NCI-H1048 (cell line): ENCODE measurements at regions not wholly inside any gene's neighbourhood (a gene's known extent, or its start where the extent isn't known, plus 50 kb on each side); places are given as distances from the start of the nearest gene placed in this dataset.
"Not testable (repeated sequence)": the region's sequence is repeated elsewhere in the genome, so short reads cannot be mapped to it uniquely, and the experiment has no call there.

ENCODE experiments used
- DNase-seq: peaks from one replicate; lab custom pipeline; 2025; lab: John Stamatoyannopoulos, UW

DNA sequence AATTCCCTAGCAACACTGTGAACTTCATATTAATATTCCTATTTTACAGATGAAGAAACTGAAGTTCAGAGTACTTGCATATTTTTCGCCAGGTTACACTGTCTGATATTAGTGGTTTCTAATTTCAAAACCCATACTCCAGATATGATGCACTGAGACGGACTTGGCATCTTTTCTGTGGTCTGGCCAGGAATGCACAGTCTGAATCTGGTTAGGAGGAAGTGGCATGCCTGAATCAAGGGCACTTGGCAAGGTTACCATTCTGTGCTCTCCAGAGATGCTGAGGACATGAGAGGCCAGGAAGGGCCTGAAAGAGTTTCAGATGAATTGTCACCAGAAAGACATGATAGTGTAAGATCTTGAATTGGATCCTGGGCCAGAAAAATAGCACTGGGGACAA, 150.1 kb downstream of the HAO1 start:
- DNase-seq = no peak

DNA sequence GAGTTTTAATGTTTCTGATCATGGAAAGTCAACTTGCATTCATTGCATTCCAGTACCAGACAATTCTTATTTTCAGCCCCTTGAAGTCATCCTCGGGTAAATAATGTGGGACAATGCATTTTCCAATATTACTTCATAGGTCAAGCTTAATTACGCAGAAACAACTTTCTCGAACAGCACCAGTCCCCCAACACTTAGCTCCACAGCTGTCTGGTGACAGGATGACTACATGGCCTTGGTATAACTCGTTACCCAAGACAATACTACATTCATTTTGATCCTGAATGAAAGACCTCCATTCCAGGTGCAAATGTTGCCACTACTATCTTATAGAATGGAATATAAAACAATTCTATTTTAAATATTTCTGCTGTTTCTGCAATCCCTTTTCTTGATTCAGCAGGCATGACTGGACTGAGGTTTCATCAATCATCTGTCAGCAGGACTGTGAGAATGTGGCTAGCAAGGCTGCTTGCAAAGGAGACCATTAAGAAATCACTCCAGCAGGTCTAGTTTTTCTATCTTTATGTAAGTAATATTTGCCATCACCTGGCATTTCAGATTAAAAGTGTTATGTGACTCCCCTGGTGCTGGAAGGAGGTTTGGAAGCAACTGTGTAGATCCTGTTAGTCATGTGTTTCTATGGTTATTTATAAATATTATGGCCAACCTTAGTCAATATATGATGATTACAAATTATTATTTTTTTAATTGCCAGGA, 147.9 kb downstream of the HAO1 start:
- no peak for DNase-seq

DNA sequence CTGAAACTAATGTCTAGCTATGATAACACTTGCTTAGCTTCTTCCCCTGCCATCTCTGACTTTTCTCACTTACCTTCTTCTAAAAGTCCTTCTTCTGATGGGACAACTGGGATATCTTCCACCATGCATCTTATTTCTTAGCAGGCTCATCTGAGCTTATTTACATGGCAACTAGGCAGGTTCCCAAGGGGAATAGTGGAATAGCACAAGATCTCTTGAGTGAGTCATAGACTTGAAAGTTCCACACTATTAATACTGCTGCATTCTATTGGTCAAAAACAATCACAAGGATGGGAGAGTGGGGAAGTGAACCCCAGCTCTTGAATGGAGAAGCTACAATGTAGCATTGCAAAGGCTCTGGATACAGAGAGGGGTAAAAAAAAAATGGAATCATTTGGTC, 142.1 kb downstream of the HAO1 start:
- no peak for DNase-seq

DNA sequence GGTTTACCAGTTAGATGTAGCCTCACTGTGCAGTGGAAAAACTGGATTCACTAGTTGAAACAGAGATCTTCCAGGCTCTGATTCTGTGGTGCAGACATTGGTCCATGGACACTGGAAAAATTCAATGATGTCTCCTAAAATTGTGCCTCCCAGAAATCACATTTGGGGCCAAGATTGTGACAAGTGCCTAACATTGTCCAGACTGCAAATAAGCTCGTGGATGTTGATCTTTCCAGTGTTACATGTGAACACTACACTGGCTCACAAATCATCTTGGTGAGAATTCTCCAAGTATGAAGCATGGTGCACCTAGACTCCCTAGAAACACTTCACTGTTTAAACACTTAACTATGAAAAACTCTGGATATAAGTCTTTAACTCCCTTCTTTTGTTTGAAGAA, 140.4 kb downstream of the HAO1 start:
- no peak for DNase-seq

DNA sequence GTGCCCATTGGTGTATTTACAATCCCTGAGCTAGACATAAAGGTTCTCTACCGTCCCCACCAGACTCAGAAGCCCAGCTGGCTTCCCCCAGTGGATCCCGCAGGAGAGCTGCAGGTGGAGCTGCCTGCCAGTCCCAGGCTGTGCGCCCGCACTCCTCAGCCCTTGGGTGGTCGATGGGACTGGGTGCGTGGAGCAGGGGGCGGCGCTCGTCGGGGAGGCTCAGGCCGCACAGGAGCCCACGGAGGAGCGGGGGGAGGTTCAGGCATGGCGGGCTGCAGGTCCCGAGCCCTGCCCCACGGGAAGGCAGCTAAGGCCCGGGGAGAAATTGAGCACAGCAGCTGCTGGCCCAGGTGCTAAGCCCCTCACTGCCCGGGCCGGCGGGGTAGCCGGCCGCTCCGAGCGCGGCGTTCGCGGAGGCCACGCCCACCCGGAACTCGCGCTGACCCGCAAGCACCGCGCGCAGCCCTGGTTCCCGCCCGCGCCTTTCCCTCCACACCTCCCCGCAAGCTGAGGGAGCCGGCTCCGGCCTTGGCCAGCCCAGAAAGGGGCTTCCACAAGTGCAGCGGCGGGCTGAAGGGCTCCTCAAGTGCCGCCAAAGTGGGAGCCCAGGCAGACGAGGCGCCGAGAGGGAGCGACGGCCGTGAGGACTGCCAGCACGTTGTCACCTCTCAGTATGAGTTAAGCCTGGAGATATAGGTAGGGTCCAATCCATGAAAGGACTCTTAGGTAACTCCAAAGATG, 136.7 kb downstream of the HAO1 start:
- not testable (repeated sequence) for DNase-seq

DNA sequence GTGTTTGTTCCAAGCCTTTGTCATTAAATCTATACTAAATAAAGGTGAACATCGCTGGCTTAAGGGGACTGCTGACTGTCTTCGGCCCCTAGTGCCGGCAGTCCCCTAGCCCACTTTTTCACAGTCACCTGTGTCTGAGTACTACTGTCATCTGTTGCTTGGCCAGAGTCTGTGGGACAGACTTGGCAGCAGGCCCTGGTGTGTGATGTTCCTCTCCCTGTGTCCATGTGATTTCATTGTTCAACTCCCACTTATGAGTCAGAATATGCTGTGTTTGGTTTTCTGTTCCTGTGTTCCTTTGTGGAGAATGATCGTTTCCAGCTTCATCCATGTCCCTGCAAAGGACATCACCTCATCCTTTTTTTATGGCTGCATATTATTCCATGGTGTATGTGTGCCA, 133.4 kb downstream of the HAO1 start:
- DNase-seq = no peak

DNA sequence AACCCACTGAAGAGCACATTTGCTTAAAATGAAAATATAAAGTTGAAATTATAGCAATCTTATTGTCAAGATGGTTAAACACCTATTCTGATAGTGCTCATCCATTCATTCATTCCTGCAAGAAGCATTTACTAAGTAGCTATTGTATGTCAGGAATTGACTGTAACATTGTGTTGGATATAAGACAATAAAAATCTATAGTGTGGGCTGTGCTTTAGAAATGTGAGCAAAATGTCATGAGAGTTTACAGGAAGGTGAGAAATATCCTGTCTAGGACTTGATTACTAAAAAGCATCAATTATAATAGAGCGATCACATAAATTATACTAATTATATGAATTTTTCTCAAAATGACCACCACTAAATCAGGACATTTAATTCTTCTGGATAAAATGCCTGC, 123.0 kb downstream of the HAO1 start:
- no peak for DNase-seq

DNA sequence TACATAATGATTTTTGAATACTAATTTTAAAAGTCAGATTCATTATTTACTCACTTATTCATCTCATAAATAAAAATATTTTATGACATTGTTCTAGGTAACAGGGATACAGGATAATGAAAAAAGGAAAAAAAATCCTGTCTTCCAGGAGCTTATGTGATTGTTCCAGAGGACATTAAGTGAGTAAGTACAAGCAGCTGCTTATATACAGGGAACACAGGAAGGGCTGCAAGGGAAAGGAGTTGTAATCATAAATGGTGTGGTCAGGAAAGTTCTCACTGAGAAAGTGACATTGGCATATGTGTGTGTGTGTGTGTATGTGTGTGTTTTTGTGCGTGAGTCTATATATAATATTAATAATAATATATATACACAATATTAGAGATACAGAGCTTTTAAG, 121.8 kb downstream of the HAO1 start:
- no peak for DNase-seq

DNA sequence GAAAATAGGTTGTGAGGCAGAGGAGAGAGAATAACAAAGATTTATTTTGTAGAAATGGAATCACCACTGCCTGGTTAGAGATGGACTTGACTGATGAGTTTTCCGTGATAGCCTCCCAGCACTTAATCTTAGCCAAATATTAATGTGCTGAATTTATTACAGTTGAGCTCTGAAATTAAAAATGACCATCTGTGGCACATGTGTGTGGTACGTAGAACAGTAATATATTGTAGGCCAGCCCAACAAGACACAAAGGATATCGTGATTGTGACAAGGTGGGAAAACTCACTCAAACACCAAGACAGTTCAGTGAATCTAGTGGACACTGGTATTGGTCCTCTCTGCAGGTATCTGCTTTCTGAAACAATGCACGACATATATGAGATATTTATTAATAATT, 119.4 kb downstream of the HAO1 start:
- DNase-seq = no peak

DNA sequence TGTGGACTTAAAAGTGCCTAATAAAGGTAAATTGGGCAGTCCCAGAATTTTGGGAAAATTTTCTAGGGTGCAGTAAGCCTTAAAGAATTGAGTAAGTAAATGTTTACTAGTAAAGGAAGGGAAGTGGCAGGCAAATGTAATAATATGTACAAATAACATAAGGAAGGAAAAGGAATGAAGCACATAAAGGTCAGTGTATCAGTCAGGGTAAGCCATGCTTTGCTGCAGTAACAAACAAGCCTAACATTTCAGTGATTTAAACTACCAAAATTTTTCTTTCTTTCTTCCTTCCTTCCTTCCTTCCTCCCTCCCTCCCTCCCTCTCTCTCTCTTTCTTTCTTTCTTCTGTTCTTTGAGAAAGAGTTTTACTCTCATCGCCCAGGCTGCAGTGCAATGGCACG, 117.5 kb downstream of the HAO1 start:
- no peak for DNase-seq

DNA sequence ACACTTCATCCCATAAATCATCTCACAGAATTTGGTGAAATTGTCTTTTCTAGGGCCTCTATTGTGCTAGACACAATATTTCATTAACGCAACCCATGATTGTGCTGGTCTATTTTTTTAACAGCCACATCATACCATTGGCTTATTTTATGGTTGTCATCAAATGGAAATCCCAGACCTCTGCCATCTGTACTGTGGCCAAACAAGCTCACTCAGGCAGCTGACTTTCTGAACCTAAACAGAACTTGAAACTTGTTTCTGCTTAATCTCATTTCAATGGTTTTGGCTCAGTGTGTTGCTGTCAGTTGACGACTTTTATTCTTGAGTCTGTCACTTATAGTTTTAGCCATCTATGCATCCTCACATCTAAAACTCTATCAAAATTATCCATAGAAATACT, 111.8 kb downstream of the HAO1 start:
- no peak for DNase-seq

DNA sequence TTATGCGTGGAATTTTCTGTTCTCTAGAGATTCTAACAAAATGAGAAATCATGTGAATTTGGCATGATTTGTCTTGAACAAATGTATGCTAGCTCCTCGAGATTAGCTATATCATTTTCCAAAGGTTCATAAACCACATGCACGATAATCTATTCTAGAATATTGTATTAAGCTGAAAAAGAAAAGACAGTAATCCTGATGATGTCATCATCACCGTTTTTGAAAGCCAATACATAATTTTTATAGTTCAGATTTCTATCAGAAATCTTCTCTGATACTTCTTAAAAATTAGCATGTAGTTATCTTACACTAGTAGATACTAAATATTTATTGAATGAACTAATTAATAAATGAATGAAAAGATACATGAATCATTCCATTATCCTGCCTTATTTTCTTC, 111.2 kb downstream of the HAO1 start:
- DNase-seq = no peak

DNA sequence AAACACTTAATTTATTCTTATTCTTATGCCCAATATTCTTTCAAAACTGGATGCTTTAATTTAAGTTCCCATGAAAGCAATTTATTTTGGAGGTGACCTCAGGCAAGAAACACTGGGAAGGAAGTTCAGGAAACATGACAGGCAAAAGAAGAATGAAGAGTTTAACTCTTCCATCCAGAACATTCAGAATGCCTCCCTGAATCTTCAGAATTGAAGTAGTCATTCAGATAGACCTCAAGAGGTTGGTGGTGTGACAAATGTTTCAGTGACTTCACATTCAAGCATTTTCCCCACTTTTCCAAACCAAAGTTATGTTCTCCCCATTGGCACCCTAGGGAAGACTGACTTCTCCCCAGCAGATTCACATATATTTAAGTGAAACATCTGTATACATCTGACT, 110.5 kb downstream of the HAO1 start:
- no peak for DNase-seq
